HepG2 (cell line): ENCODE measurements at regions not wholly inside any gene's neighbourhood (a gene's known extent, or its start where the extent isn't known, plus 50 kb on each side); places are given as distances from the start of the nearest gene placed in this dataset.

Experiments used
- ATAC-seq: fragments of 200-7000 bp; cut with Tn5 transposase; 3 replicates; pipeline ENCODE4 v1.9.1; 2020; ENCODE audit warnings: mild to moderate bottlenecking, moderate library complexity
- BruUV-seq: library from RNA; stranded (reverse); fragments of 400-500 nt; replicated peaks from 2 replicates; lab custom pipeline; 2021; lab: Mats Ljungman, UMichigan
- CTCF ChIA-PET: fragments of 300-600 bp; formaldehyde crosslinking; extraction: SDS; loops from one replicate; lab custom pipeline; 2021; ENCODE audit warnings: low total read pairs, inconsistent platforms, low intra/inter-chr PET ratio; lab: Yijun Ruan, JAX
- POLR2A ChIA-PET: fragments of 350-600 bp; sonication (Branson Sonifier 250); formaldehyde crosslinking; loops from one replicate; lab custom pipeline; 2020; ENCODE audit warnings: antibody characterized with exemption, inconsistent platforms; lab: Yijun Ruan, JAX
- DNase-seq: peaks from one replicate; pipeline ENCODE4 v3.0.0-alpha.2; 2015; ENCODE audit warnings: low spot score
- FAIRE-seq: peaks from 3 replicates; lab custom pipeline; 2011; peaks lifted over from hg19 to GRCh38; lab: Jason Lieb, UNC
- H2AFZ ChIP-seq: one replicate; pipeline ENCODE4 v1.6.1; 2011; ENCODE audit warnings: low read length, inconsistent platforms
- H3K27ac ChIP-seq: fragments of 300-600 bp; 3 replicates; pipeline ENCODE4 v1.8.0; 2011; ENCODE audit warnings: mixed run types, mild to moderate bottlenecking, mixed read lengths, low read length, inconsistent platforms; ENCODE audit not compliant: insufficient read depth; ENCODE audit errors: extremely low read length
- H3K27me3 ChIP-seq, 2 experiments: fragments of 200-600 bp in 1 of 2; 2 replicates in 1 of 2; 3 replicates in 1 of 2; pipeline versions ENCODE4 v1.6.0 to v1.8.0; 2011; ENCODE audit warnings: low read length in 2 of 2, mild to moderate bottlenecking in 2 of 2, moderate library complexity in 2 of 2, inconsistent platforms in 1 of 2; ENCODE audit not compliant: insufficient read depth in 2 of 2, control insufficient read depth in 1 of 2
- H3K36me3 ChIP-seq, 2 experiments: fragments of 200-600 bp in 1 of 2; replicated peaks in 1 of 2; 2 replicates in 1 of 2; 3 replicates in 1 of 2; pipeline versions ENCODE4 v1.5.1 to v1.8.0; 2011; ENCODE audit warnings: low read length in 2 of 2, inconsistent platforms in 1 of 2; ENCODE audit not compliant: insufficient read depth in 2 of 2, control insufficient read depth in 1 of 2
- H3K4me1 ChIP-seq: 2 replicates; pipeline ENCODE4 v1.5.1; 2012; ENCODE audit warnings: low read length, inconsistent platforms; ENCODE audit not compliant: insufficient read depth
- H3K4me2 ChIP-seq: 2 replicates; pipeline ENCODE4 v1.6.0; 2011; ENCODE audit warnings: low read depth, low read length, inconsistent platforms
- H3K4me3 ChIP-seq, 3 experiments: fragments of 200-600 bp in 1 of 3; sonication (generic), shearing (Covaris generic) in 1 of 3; replicated peaks in 1 of 3; 2 replicates each; pipeline ENCODE4 v1.5.1; 2011 to 2016; ENCODE audit warnings: low read length in 3 of 3, inconsistent platforms in 2 of 3, low read depth in 2 of 3, mild to moderate bottlenecking in 2 of 3, control low read depth in 1 of 3, mixed read lengths in 1 of 3; ENCODE audit not compliant: insufficient read depth in 1 of 3
- H3K79me2 ChIP-seq: one replicate; pipeline ENCODE4 v1.6.1; 2011; ENCODE audit warnings: low read length, inconsistent platforms; ENCODE audit not compliant: insufficient read depth
- H3K9ac ChIP-seq: 2 replicates; pipeline ENCODE4 v1.6.0; 2011; ENCODE audit warnings: mild to moderate bottlenecking, low read depth, low read length, inconsistent platforms; ENCODE audit not compliant: insufficient read depth
- H3K9me3 ChIP-seq: 2 replicates; pipeline ENCODE4 v1.5.1; 2012; ENCODE audit warnings: mild to moderate bottlenecking, low read length
- H4K20me1 ChIP-seq: 2 replicates; pipeline ENCODE4 v1.6.0; 2011; ENCODE audit warnings: inconsistent platforms, mild to moderate bottlenecking, low read length, moderate library complexity; ENCODE audit not compliant: insufficient read depth
- FOXC1 ChIP-seq: sonication (generic); formaldehyde crosslinking; IDR thresholded peaks from 2 replicates; pipeline ENCODE4 v1.8.0; 2022; ENCODE audit warnings: mild to moderate bottlenecking, missing genetic modification reagents, borderline replicate concordance
- MAF1 ChIP-seq: sonication (generic); formaldehyde crosslinking; IDR thresholded peaks from 2 replicates; pipeline ENCODE4 v1.5.0; 2020; ENCODE audit warnings: missing genetic modification reagents, borderline replicate concordance
- MAZ ChIP-seq, 2 experiments: sonication (generic) in 1 of 2; formaldehyde crosslinking in 1 of 2; IDR thresholded peaks; 2 replicates each; pipeline versions ENCODE4 v1.5.0 to v1.6.1; 2012 to 2020; ENCODE audit warnings: low read depth in 2 of 2, mild to moderate bottlenecking in 2 of 2, borderline replicate concordance in 1 of 2, improper control_type of control experiment in 1 of 2, low read length in 1 of 2, missing genetic modification reagents in 1 of 2, moderate library complexity in 1 of 2
- MBNL3 ChIP-seq: fragments of 250-450 bp; sonication (Bioruptor Pico); conservative IDR thresholded peaks from 2 replicates; pipeline ENCODE4 v1.8.0; 2022; ENCODE audit warnings: mild to moderate bottlenecking, inconsistent platforms
- MYC ChIP-seq: sonication (generic); formaldehyde crosslinking; IDR thresholded peaks from 2 replicates; pipeline ENCODE4 v1.9.0; 2021; ENCODE audit warnings: missing genetic modification reagents, borderline replicate concordance
- SP1 ChIP-seq, 2 experiments: fragments of 450-650 bp in 1 of 2; sonication (generic) in 1 of 2; formaldehyde crosslinking in 1 of 2; IDR thresholded peaks; 2 replicates each; pipeline versions ENCODE4 v1.4.0 to v1.6.1; 2016 to 2020; ENCODE audit warnings: missing genetic modification reagents in 1 of 2
- TP53 ChIP-seq: sonication (generic); formaldehyde crosslinking; conservative IDR thresholded peaks from 2 replicates; pipeline ENCODE4 v1.4.0; 2020; ENCODE audit warnings: missing genetic modification reagents
- ZNF20 ChIP-seq: sonication (generic); formaldehyde crosslinking; IDR thresholded peaks from 2 replicates; pipeline ENCODE4 v1.4.0; 2020; ENCODE audit warnings: mild to moderate bottlenecking, moderate library complexity, missing genetic modification reagents
- ZNF496 ChIP-seq: sonication (generic); formaldehyde crosslinking; IDR thresholded peaks from 2 replicates; pipeline ENCODE4 v1.8.1; 2023; ENCODE audit warnings: mild to moderate bottlenecking, moderate library complexity, missing genetic modification reagents; ENCODE audit not compliant: insufficient replicate concordance
- ZNF543 ChIP-seq: sonication (generic); formaldehyde crosslinking; IDR thresholded peaks from 2 replicates; pipeline ENCODE4 v1.4.0; 2020; ENCODE audit warnings: mild to moderate bottlenecking, missing genetic modification reagents
- ZNF546 ChIP-seq: sonication (generic); formaldehyde crosslinking; conservative IDR thresholded peaks from 2 replicates; pipeline ENCODE4 v1.8.1; 2023; ENCODE audit warnings: mild to moderate bottlenecking, missing genetic modification reagents
- ZNF550 ChIP-seq: sonication (generic); formaldehyde crosslinking; IDR thresholded peaks from 2 replicates; pipeline ENCODE4 v1.4.0; 2020; ENCODE audit warnings: mild to moderate bottlenecking, missing genetic modification reagents, borderline replicate concordance
- WGBS: methylation state at CpG from one replicate; pipeline ENCODE4 v1.1.6; 2017; ENCODE audit warnings: low lambda C conversion rate; 5-methylcytosine and 5-hydroxymethylcytosine counted together
- in situ Hi-C: cut with HindIII; loops from 2 replicates; pipeline ENCODE4 v1.10.0; 2017; ENCODE audit warnings: low pct_unique_long_range_greater_than_20kb; ENCODE audit not compliant: extremely low pct_ligation_motif_present
- intact Hi-C: fragments of 100-400 bp; cut with micrococcal nuclease; formaldehyde crosslinking; loops from one replicate; pipeline ENCODE4 v1.10.0; 2022; ENCODE audit not compliant: unreplicated experiment
- TF ChIP-seq, protein P1 (sequence below): fragments of 450-650 bp; IDR thresholded peaks from 2 replicates; pipeline ENCODE4 v1.6.1; 2017

DNA sequence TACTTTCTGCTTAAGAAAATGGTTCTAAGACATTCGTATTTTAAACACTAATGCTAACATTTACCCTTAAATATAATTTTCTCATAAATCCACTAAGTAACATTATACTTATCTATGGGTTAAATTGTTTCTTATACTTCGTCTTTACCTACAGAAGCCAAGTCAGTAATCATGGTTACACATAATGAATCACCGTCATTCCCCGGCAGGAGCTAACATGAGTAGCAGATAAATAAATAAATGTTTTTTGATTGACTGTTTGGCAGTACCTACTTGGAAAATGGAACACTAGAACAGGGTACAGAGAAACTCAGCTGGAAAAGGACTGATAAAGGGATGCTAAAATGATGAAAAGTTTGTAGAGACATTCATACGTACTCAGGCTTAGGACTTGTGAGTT is 430.4 kb downstream of the ACTRT1 start:
- H4K20me1 ChIP-seq, result no peaks in the 10 kb centered on the region
- no peak for ATAC-seq
- POLR2A ChIA-PET, result no interaction called here
- H3K4me2 ChIP-seq, result no peak overlapping the region
- no peak for TF ChIP-seq ZNF496 (CRISPR knock-in tag)
- TF ChIP-seq ZNF20 (CRISPR knock-in tag), result no peak
- TF ChIP-seq ZNF543 (CRISPR knock-in tag), result no peak
- no peak for TF ChIP-seq ZNF546 (CRISPR knock-in tag)
- no peak for TF ChIP-seq FOXC1 (CRISPR knock-in tag)
- no peak for TF ChIP-seq MAF1
- TF ChIP-seq, protein P1, sequence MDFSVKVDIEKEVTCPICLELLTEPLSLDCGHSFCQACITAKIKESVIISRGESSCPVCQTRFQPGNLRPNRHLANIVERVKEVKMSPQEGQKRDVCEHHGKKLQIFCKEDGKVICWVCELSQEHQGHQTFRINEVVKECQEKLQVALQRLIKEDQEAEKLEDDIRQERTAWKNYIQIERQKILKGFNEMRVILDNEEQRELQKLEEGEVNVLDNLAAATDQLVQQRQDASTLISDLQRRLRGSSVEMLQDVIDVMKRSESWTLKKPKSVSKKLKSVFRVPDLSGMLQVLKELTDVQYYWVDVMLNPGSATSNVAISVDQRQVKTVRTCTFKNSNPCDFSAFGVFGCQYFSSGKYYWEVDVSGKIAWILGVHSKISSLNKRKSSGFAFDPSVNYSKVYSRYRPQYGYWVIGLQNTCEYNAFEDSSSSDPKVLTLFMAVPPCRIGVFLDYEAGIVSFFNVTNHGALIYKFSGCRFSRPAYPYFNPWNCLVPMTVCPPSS, result no peak
- TF ChIP-seq MYC (CRISPR knock-in tag), result no peak
- TF ChIP-seq ZNF550 (CRISPR knock-in tag), result no peak
- no peak for TF ChIP-seq MAZ (IDR thresholded peaks at IDR 0.05; ENCODE audit: borderline replicate concordance, low read depth, low read length)
- TF ChIP-seq MAZ (CRISPR knock-in tag; IDR thresholded peaks at IDR 0.05; ENCODE audit: low read depth), result no peak
- no peak for TF ChIP-seq MBNL3 (CRISPR knock-in tag)
- no peak for TF ChIP-seq TP53
- TF ChIP-seq SP1 (IDR thresholded peaks at IDR 0.05), result no peak
- no peak for TF ChIP-seq SP1 (CRISPR knock-in tag; IDR thresholded peaks at IDR 0.05)
- intact Hi-C loops (no loop called here), in situ Hi-C loops (no loop called here)
- H3K79me2 ChIP-seq, result no peaks in the 10 kb centered on the region
- BruUV-seq, result no TSS peak
- no peak overlapping the region for H3K27ac ChIP-seq
- no peaks in the 10 kb centered on the region for H3K27me3 ChIP-seq
- H3K9ac ChIP-seq, result no peak overlapping the region
- H3K4me1 ChIP-seq, result no peaks in the 10 kb centered on the region
- H3K9me3 ChIP-seq, result peaks cover 13% of the 10 kb centered on the region; the same call in 1 of the 2 replicates
- H3K36me3 ChIP-seq, result no peaks in the 10 kb centered on the region
- no peak overlapping the region for H2AFZ ChIP-seq
- no peak for FAIRE-seq
- CTCF ChIA-PET, result interaction anchor here (0.5 kb wide), 1 partner anchor 901 kb away, joined by 3 read pairs; no protein-coding TSS in a partner anchor
- DNase-seq, result no peak
- H3K4me3 ChIP-seq, result no peak overlapping the region
- WGBS, result 38% methylated on average over 5 of the region's 5 CpGs
